GM21526 (cell line): ENCODE measurements at regions not wholly inside any gene's neighbourhood (a gene's known extent, or its start where the extent isn't known, plus 50 kb on each side); places are given as distances from the start of the nearest gene placed in this dataset.
A peak's percentile ranks its signal among the peaks of the same experiment; 100 is the strongest.

Experiments
- ATAC-seq: cut with Tn5 transposase; IDR thresholded peaks from one replicate; pipeline ENCODE4 v1.9.1; 2021; ENCODE audit warnings: moderate library complexity; ENCODE audit not compliant: unreplicated experiment, low FRiP score

DNA sequence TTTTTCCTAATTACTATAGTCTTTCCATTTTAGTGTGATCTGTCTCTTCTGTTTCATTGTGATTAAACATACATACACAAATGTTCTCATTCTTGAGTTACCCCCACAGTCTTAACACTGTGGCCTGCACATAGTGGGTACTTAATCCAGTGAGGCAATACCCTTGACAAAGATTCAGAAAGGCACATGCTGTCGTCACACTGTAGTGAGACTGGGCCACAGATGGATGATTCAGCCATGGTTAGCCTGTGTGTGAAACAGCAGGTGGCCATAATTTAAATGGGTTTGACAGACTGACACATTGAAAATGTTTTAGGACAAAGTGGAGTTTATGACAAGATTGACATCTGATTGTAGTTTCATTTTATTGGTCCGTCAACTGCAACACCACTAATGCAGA is 313.1 kb downstream of the C11orf87 start:
- ATAC-seq, result no peak

GRCh38 chr11:109739379-109739778 is 317.4 kb downstream of the C11orf87 start:
- no peak for ATAC-seq

DNA sequence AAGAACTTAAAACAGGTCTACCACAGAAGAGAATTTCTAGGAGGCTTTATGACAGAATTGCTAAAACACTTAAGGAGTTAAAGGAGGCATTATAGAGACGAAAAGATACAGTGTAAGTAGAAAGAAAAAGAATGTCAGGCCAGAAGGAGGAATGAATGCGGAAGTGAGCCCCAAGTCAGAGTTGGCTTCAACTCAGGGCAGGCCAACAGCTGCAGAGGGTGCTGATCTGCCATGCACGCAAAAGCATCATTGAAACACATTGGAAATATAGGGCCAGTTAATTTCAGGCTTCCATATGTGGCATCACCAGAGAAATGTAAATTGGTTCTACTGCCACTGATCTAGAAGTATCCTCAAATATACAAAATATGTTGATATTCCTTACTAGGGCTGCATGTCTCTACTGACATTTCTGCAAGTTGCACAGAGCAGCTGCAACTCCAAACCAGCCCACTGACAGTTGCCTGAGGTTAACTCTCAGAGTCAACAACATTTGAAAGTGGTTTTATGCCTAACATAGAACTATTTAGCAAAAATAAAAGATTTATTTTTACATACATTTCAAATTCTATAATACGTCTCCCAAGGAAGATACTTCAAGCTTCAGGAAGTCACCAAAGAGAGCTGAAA is 324.1 kb downstream of the C11orf87 start:
- no peak for ATAC-seq

GRCh38 chr11:109747839-109748238 is 325.8 kb downstream of the C11orf87 start:
- ATAC-seq, result no peak

DNA sequence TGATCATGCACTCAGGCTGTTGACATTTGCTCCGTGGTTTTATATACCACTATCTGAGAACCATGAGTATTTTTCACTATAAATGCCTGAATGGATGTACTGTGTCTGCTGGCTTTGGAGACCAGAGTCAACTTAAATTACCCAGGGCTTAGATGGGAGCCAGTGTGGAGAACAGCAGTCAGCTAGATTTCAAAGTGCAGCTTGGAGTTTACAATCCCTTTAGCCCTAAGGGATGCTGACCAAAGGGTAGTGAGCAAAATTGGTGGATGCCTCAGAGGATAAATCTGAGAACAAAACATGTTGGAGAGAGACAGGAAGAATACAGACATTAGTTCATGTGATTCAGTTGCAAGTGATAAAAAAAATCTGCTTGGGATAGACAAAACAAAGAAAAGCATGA is 327.5 kb downstream of the C11orf87 start:
- no peak for ATAC-seq

- no peak for ATAC-seq
These were observed 329.0 kb downstream of the C11orf87 start for GRCh38 chr11:109750964-109751363.

DNA sequence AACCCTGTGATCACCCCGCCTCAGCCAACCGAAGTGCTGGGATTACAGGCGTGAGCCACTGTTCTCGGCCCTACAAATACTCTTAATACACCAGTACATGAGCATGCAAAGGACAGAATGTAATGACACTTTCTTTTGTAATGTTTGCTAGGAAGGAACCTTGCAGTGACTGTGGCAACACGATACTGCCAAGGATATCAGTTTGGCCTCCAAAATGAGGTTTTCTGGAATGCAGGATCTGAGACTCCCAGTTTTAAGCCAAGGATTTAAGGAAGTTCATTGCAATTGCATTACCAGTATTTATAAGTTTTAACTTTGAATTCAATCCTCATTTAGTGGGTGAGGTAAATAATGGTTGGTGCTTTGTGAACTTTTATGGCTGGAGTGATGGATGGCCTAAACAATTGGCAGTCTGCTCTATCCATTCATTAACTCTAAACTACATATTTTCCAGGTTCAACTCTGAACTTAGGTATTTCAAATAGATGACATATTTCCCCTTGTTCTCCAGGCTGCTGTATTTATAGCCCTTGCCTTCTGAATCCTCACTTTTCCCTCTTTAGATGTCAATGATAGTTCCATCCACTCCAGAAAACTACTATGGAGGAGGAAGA is 330.3 kb downstream of the C11orf87 start:
- ATAC-seq, result no peak

DNA sequence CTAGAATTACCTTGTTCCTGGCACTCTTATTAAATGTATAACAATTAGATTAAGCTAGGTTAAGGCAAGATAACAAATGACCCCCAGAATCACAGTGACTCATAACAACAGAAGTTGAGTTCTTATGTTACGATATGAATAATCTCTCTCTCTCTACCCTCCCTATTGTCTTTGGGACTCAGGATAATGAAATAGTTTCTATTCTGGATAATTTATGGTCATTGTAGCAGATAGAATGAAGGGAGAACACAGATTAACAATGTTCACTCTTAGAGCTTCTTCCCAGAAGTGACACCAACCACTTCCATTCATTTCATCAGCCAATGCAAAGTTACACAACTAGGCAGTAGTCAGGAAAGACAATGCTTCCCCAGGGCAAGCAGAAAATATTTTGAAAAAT is 334.5 kb downstream of the C11orf87 start:
- no peak for ATAC-seq

DNA sequence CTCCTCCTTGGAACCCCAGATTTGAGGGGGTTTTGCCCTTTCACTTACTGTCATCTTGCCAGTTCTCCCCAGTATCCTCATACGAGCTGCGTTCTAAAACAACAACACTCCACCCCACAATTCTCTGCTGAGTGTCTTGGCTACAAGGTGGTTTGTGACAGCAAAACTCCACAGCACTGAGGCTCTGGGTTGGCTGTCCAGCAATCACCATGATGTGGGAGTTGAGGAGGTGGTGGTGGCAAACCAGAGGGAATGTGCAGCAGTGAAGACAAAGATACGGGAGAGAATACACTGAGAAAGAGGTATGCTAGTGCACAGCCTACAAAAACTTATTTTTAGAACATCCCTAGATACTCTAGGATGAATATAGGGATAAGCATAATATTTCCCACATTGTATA is 335.0 kb downstream of the C11orf87 start:
- no peak for ATAC-seq

GRCh38 chr11:109762546-109762945 is 330.6 kb upstream of the ZC3H12C start:
- no peak for ATAC-seq

DNA sequence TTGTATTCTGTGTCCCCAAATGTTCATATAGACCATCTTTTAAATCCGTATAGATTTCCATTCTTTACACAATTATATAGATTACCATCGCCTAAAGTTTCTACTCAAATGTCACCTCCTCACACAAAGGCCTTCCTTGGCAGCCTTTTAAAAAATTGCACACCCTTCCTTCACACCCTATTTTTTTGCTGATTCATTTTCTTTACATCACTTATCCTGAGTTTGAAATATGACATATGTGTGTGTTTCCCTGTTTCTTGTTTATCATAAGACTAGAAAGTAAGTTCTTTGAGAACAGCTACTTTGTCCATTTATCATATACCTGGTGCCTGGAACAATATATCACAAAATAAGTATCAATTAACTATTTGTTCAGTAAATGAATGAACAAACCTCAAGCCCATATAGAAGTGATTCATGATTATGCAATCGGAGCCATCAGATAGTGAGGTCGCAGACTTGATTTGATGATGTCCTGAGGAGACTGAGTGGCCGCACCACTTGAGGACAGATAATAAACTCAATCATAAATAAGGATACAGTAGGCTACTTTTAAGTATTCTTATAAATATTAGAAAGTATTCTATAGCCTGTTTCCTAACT is 327.4 kb upstream of the ZC3H12C start:
- ATAC-seq, result no peak

DNA sequence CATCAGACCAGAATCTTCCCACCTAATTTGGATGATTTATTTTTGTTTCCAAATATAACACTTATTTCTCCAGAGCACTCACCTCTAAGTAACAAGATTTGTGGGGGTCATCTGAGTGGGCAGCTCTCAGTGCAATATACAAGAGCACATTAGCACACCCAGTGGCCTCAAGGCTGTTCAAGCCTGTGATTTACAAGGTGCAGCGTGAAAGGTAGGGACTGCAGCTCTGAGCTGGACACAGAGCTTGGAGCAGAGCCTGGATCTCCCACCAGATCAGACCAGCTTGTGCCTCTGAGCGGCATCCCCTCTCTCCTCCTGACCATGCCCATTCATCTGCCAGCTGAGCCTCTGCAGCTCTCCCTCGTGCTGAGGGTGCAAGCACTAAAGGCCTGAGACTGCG is 323.3 kb upstream of the ZC3H12C start:
- no peak for ATAC-seq

- ATAC-seq, result no peak
These were observed 322.9 kb upstream of the ZC3H12C start for GRCh38 chr11:109770323-109770722.

- ATAC-seq, result no peak
These were observed 320.3 kb upstream of the ZC3H12C start for GRCh38 chr11:109772892-109773291.

- ATAC-seq, result no peak
These were observed 317.5 kb upstream of the ZC3H12C start for GRCh38 chr11:109775686-109776085.

GRCh38 chr11:109783014-109783413 is 310.2 kb upstream of the ZC3H12C start:
- ATAC-seq, result no peak

DNA sequence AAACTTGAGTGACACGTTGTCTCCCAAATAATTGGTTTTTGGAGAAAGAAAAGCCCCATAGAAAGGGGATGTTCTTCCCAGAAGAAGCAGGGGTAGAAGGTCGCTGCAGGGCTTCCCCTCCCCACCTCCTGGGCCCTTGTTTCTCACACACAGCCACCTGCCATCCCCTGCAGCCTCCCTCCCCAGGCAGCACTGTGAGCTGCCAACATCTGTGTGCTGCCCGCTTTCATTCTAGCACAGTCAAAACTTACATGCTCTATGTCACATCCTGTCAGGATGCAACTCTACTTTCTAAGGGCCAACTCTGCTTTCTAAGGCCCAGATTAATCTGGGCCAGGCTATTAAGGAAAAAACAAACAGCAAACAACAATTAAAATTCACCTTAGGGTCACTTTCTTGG is 309.4 kb upstream of the ZC3H12C start:
- ATAC-seq, result peak; percentile 98

GRCh38 chr11:109784536-109784935 is 308.7 kb upstream of the ZC3H12C start:
- no peak for ATAC-seq

DNA sequence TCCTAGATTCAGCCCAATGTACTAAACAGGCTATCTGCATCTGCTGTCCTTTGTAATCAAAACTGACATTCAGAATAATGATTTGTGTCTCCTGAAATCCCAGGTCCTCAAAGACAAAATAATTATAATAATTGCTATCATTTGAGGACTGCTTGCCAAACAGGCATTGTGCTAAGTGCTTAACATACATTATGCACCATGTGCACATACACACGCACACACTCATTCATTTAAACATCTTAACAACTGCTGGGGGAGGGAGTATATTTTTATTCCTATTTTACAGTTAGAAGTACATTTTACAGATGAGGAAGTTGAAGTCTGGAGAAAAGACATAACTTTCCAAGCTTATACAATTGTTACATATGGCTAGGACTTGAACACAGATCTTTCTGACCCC is 308.0 kb upstream of the ZC3H12C start:
- ATAC-seq, result no peak

GRCh38 chr11:109785714-109786113 is 307.5 kb upstream of the ZC3H12C start:
- no peak for ATAC-seq

DNA sequence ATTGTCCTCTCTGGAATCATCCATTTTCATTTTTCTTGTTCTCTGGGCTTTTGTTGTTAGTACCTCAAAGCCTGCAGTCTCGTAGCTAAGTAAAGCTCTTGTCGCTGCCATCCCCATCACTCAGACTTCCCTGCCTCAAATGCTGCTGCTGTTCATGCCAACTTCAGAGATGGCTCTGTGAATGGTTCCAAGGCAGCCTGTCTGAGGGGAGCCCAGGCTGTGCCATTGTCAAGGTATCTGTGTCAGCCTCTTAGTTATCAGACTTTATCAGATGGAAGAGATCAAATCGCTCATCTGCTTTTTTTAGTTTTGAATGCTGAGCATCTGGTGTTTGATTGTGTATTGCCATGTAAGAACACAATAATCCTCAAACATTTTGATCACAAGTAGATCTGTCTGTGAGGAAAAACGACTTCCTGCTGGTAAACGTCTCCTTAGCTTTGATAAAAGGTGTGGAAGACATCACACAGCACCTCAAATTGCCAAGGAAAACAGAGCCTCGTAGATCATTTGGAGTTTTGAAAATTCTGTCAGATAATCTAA is 304.2 kb upstream of the ZC3H12C start:
- ATAC-seq, result no peak

- no peak for ATAC-seq
These were observed 303.3 kb upstream of the ZC3H12C start for GRCh38 chr11:109789901-109790300.
